LNCAP (cell line): ENCODE measurements at regions not wholly inside any gene's neighbourhood (a gene's known extent, or its start where the extent isn't known, plus 50 kb on each side); places are given as distances from the start of the nearest gene placed in this dataset.

Experiments
- TF ChIP-seq, protein P1 (sequence below): fragments of 450-650 bp; IDR thresholded peaks from 2 replicates; pipeline ENCODE4 v1.5.1; 2017; ENCODE audit warnings: mild to moderate bottlenecking

GRCh38 chr4:187085339-187085738, 361.7 kb upstream of the FAT1 start:
- TF ChIP-seq, protein P1, sequence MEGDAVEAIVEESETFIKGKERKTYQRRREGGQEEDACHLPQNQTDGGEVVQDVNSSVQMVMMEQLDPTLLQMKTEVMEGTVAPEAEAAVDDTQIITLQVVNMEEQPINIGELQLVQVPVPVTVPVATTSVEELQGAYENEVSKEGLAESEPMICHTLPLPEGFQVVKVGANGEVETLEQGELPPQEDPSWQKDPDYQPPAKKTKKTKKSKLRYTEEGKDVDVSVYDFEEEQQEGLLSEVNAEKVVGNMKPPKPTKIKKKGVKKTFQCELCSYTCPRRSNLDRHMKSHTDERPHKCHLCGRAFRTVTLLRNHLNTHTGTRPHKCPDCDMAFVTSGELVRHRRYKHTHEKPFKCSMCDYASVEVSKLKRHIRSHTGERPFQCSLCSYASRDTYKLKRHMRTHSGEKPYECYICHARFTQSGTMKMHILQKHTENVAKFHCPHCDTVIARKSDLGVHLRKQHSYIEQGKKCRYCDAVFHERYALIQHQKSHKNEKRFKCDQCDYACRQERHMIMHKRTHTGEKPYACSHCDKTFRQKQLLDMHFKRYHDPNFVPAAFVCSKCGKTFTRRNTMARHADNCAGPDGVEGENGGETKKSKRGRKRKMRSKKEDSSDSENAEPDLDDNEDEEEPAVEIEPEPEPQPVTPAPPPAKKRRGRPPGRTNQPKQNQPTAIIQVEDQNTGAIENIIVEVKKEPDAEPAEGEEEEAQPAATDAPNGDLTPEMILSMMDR = no peak

- TF ChIP-seq, protein P1 = no peak
Observed at GRCh38 chr4:187086151-187086550, 362.5 kb upstream of the FAT1 start.

DNA sequence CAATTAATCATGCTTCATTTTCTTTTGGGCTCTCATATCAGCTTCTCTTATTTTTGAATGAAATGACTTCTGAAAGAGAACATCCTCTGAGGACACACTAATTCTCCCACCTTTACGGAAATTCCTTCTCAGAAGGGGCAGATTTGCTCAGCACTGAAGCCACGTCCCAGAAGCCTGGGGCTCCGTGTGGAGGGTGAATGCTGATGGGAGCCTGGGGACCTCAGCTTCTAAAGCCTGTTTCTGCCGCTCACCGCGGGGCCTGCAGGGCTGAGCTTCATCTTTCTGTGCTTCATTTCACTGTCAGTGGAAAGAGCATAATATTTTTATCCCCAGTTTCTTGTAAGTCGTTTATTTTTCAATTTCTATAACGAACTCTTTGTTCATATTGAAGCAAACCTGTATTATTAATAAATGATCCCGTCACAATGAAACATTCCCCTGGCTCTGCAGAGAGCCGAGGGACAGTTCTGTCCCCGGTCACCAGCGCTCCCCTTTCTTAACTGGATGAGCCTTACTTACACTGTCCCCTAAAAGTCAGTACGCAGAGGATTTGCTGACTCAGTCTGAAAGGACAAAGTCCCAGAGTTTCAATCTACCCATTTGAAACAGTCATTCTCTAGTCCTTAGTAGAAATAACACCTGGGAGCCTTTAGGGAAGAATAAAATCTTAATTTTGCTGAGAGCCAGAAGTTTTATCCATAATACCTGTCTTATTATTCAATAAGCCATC, 364.6 kb upstream of the FAT1 start:
- TF ChIP-seq, protein P1 = no peak

DNA sequence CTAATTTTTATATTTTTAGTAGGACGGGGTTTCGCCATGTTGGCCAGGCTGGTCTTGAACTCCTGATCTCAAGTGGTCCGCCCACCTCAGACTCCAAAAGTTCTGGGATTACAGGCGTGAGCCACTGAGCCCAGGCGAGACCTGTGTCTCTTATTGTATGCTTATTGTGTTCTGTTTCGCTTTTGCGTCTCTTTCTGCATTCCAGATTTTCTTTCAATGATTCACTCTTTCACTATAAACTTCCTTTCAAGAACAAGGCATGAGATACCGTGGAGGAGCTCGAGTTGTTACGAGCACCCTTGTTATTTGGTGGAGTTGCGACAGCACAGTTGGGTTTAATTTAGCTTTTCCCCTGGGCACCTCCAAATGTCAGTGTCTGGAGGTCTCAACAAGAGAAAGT, 366.7 kb upstream of the FAT1 start:
- TF ChIP-seq, protein P1 = no peak

- TF ChIP-seq, protein P1 = no peak
Observed at GRCh38 chr4:187094144-187094543, 370.5 kb upstream of the FAT1 start.

- TF ChIP-seq, protein P1 = no peak
Observed at GRCh38 chr4:187098429-187098828, 374.8 kb upstream of the FAT1 start.

DNA sequence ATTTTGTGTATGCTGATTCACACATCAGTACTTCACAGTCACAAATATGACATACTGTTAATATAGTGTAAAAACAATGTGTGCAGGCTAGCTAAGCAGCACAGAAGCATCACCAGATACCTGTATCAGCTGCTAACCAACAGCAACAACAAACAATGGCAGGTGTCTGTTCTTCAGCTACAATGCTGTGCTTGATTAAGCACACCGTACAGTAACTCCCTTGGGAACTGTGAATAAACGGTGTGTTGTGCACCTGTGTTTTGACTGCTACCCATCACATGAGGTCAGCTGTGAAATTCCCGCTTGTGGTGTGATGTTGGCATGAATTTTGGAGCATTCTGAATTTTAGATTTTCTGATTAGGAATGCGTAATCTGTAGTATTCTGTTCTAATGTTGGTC, 379.7 kb upstream of the FAT1 start:
- TF ChIP-seq, protein P1 = no peak

- TF ChIP-seq, protein P1 = no peak
Observed at GRCh38 chr4:187108845-187109244, 385.2 kb upstream of the FAT1 start.
